HFFc6 (cell line): ENCODE measurements at regions not wholly inside any gene's neighbourhood (a gene's known extent, or its start where the extent isn't known, plus 50 kb on each side); places are given as distances from the start of the nearest gene placed in this dataset.

Source experiments
- DNase-seq: peaks from one replicate; pipeline ENCODE4 v3.0.0-alpha.2; 2018
- H3K27ac Mint-ChIP-seq: 2 replicates; pipeline ENCODE4 v1.8.0; 2020; ENCODE audit warnings: mild to moderate bottlenecking, mixed read lengths
- H3K27me3 Mint-ChIP-seq: 2 replicates; pipeline ENCODE4 v1.8.0; 2021; ENCODE audit warnings: mild to moderate bottlenecking, moderate library complexity, mixed read lengths; ENCODE audit not compliant: insufficient read depth
- H3K36me3 Mint-ChIP-seq: 2 replicates; pipeline ENCODE4 v1.8.0; 2021; ENCODE audit warnings: low read depth, mixed read lengths
- H3K4me1 Mint-ChIP-seq: 2 replicates; pipeline ENCODE4 v1.8.0; 2020; ENCODE audit warnings: low read depth, mixed read lengths
- H3K4me3 Mint-ChIP-seq: 2 replicates; pipeline ENCODE4 v1.8.0; 2020; ENCODE audit warnings: mild to moderate bottlenecking, moderate library complexity, mixed read lengths
- H3K9me3 Mint-ChIP-seq: 2 replicates; pipeline ENCODE4 v1.8.0; 2020; ENCODE audit warnings: mild to moderate bottlenecking, mixed read lengths
- TF ChIP-seq, protein P1 (sequence below): fragments of 200-600 bp; sonication (generic); IDR thresholded peaks from 2 replicates; pipeline ENCODE4 v1.5.0; 2021; ENCODE audit warnings: antibody characterized with exemption, mild to moderate bottlenecking

- no peaks in the 10 kb centered on the region for H3K36me3 Mint-ChIP-seq
- no peak overlapping the region for H3K27ac Mint-ChIP-seq
- no peak for DNase-seq
- H3K27me3 Mint-ChIP-seq, result peaks cover 6% of the 10 kb centered on the region; the same call in 1 of the 2 replicates
- TF ChIP-seq, protein P1, sequence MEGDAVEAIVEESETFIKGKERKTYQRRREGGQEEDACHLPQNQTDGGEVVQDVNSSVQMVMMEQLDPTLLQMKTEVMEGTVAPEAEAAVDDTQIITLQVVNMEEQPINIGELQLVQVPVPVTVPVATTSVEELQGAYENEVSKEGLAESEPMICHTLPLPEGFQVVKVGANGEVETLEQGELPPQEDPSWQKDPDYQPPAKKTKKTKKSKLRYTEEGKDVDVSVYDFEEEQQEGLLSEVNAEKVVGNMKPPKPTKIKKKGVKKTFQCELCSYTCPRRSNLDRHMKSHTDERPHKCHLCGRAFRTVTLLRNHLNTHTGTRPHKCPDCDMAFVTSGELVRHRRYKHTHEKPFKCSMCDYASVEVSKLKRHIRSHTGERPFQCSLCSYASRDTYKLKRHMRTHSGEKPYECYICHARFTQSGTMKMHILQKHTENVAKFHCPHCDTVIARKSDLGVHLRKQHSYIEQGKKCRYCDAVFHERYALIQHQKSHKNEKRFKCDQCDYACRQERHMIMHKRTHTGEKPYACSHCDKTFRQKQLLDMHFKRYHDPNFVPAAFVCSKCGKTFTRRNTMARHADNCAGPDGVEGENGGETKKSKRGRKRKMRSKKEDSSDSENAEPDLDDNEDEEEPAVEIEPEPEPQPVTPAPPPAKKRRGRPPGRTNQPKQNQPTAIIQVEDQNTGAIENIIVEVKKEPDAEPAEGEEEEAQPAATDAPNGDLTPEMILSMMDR, result no peak
- H3K4me1 Mint-ChIP-seq, result no peaks in the 10 kb centered on the region
- no peaks in the 10 kb centered on the region; the same call in 1 of the 2 replicates for H3K9me3 Mint-ChIP-seq
- H3K4me3 Mint-ChIP-seq, result no peak overlapping the region
Measured at GRCh38 chr7:131880078-131880477, 323.6 kb upstream of the PODXL start.

GRCh38 chr7:131879424-131879823, 323.0 kb upstream of the PODXL start:
- no peak overlapping the region for H3K27ac Mint-ChIP-seq
- no peaks in the 10 kb centered on the region for H3K36me3 Mint-ChIP-seq
- H3K9me3 Mint-ChIP-seq, result no peaks in the 10 kb centered on the region; the same call in 1 of the 2 replicates
- TF ChIP-seq, protein P1, result no peak
- no peaks in the 10 kb centered on the region for H3K4me1 Mint-ChIP-seq
- no peak overlapping the region for H3K4me3 Mint-ChIP-seq
- peaks cover 6% of the 10 kb centered on the region; the same call in 1 of the 2 replicates for H3K27me3 Mint-ChIP-seq
- no peak for DNase-seq

- no peak overlapping the region for H3K27ac Mint-ChIP-seq
- no peak overlapping the region for H3K4me3 Mint-ChIP-seq
- peaks cover 7% of the 10 kb centered on the region; the same call in 1 of the 2 replicates for H3K27me3 Mint-ChIP-seq
- H3K9me3 Mint-ChIP-seq, result no peaks in the 10 kb centered on the region
- TF ChIP-seq, protein P1, result no peak
- H3K36me3 Mint-ChIP-seq, result no peaks in the 10 kb centered on the region
- H3K4me1 Mint-ChIP-seq, result no peaks in the 10 kb centered on the region
- no peak for DNase-seq
Measured at GRCh38 chr7:131878777-131879176, 322.3 kb upstream of the PODXL start.

GRCh38 chr7:131873581-131873980, 317.2 kb upstream of the PODXL start:
- no peak overlapping the region for H3K27ac Mint-ChIP-seq
- H3K9me3 Mint-ChIP-seq, result no peaks in the 10 kb centered on the region
- H3K36me3 Mint-ChIP-seq, result no peaks in the 10 kb centered on the region
- DNase-seq, result no peak
- no peaks in the 10 kb centered on the region for H3K4me1 Mint-ChIP-seq
- no peak overlapping the region for H3K4me3 Mint-ChIP-seq
- H3K27me3 Mint-ChIP-seq, result peaks cover 23% of the 10 kb centered on the region
- TF ChIP-seq, protein P1, result no peak

- TF ChIP-seq, protein P1, result no peak
- H3K27ac Mint-ChIP-seq, result no peak overlapping the region
- H3K36me3 Mint-ChIP-seq, result no peaks in the 10 kb centered on the region
Measured at GRCh38 chr7:131869986-131870385, 313.6 kb upstream of the PODXL start.

More at GRCh38 chr7:131869986-131870385, 313.6 kb upstream of the PODXL start:
- no peak for DNase-seq
- H3K4me1 Mint-ChIP-seq, result no peaks in the 10 kb centered on the region
- H3K9me3 Mint-ChIP-seq, result no peaks in the 10 kb centered on the region
- no peak overlapping the region for H3K4me3 Mint-ChIP-seq
- peaks cover 28% of the 10 kb centered on the region for H3K27me3 Mint-ChIP-seq
